ENCODE measurements at regions not wholly inside any gene's neighbourhood (a gene's known extent, or its start where the extent isn't known, plus 50 kb on each side); places are given as distances from the start of the nearest gene placed in this dataset.

- no peak for DNase-seq (ENCODE audit: low read depth)
Measured at GRCh38 chr12:39240587-39240986, 202.3 kb downstream of the KIF21A start.

- no peak for DNase-seq (ENCODE audit: low read depth)
Measured at GRCh38 chr12:39239490-39240486, 203.1 kb downstream of the KIF21A start.

DNA sequence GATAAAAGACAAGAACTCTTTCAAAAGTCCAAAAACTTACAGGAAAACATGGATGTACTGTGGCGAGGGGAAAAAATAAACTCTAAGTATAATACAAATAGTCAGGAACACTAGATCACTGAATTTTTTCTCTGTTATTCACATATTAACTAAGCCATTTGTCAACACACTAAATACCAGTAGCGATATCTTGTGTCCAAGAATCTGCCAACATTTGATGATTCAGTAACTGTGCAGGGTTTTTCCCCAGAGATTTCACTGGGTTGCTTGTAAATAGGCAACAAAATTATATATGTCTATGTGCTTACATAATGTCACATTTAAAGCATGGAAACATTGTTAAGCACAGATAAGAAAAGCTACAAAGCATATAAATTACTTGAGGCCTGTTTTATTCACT lies 205.9 kb downstream of the KIF21A start:
- DNase-seq (ENCODE audit: low read depth), result no peak

DNA sequence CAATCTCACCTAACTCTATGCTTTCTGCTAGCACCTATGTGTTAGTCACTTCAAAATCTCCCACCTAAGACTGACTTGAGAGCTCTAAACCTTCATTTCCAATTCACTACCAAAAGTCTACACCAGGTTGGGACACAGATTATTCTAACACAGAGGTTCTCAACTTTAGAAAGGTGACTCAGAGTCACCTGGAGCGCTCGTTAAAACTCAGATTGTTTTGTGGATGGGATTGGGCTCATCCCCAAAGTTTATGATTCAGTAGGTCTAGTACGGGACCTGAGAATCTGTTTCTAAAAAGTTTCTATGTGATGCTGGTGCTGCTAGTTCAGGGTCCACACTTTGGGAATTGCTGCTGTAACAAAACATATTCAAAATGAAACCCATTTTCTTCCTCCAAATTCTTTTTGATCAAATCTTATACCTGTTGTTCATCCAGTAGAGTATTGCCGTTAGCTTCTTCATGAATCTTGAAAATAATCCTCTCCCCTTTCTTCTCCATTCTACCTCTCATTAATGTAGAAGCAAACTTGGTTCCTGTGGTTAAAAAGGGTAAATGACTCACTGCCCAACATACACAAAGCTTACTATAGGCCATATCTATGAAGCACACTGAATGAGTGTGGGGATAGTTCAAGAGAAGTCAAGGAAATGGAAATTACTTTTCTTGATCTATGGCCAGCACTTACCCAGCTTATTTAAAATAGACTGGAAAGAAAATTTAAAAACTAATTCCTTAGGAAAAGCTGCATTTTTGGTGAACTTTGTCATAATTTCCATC lies 206.7 kb downstream of the KIF21A start:
- peak; percentile 3 for DNase-seq (ENCODE audit: low read depth)

GRCh38 chr12:39230086-39230485 lies 212.8 kb downstream of the KIF21A start:
- DNase-seq (ENCODE audit: low read depth), result no peak

DNA sequence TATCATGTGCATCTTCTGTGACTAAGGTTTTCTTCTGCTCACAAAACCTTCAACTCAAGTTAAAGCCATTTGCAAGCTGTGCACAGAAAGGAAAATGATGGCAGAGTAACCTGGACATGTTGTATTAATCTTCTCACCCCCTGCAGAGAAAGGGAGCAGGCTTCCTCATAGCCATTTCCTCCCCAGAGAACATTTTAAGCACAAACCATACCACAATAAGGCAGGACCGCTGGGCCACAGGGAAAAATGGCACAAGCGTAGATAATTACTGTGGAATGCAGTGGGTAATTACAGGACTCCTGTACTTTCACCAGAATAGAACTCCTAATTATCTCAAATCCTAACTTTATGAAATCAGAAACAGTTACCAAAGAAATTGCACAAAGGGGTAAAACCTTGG lies 215.7 kb downstream of the KIF21A start:
- DNase-seq (ENCODE audit: low read depth), result no peak

- DNase-seq (ENCODE audit: low read depth), result no peak
Measured at GRCh38 chr12:39224971-39225370, 217.9 kb downstream of the KIF21A start.

GRCh38 chr12:39205969-39206368 lies 237.0 kb downstream of the KIF21A start:
- no peak for DNase-seq (ENCODE audit: low read depth)

DNA sequence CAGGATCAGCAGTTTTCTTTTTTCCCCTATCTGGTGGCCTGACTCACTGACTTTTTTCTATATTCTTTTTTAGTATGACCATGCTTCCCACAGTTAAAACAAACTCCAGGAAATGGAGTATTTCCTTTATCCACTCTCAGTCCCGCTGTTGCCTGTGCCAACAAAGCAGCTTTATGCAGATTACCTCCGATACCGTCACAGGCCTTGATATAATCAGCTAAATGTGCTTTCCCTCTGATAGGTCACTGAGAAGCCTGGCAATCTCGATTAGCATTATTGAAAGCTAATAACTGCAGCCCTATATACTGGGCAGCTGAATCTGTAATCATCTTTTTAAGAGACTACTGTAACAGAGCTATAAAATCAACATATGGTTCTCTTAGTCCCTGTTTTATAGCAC lies 243.6 kb downstream of the KIF21A start:
- no peak for DNase-seq (ENCODE audit: low read depth)

DNA sequence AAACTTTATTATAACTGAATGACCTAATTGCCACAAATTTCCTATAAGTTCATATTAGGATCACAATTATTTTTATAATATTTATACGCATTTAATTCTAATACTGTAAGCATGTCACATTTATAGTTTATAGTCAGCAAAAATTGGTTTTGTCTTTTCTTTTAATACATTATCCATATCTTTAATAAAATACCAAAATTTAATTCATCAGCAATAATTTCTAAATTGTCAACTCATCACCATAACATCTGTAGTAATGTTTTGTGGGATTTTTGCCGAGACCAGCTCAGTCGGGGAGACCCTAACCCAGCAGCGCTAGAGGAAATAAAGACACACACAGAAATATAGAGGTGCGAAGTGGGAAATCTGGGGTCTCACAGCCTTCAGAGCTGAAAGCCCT lies 254.2 kb downstream of the KIF21A start:
- no peak for DNase-seq (ENCODE audit: low read depth)

- no peak for DNase-seq (ENCODE audit: low read depth)
Measured at GRCh38 chr12:39186744-39187143, 256.2 kb downstream of the KIF21A start.

DNA sequence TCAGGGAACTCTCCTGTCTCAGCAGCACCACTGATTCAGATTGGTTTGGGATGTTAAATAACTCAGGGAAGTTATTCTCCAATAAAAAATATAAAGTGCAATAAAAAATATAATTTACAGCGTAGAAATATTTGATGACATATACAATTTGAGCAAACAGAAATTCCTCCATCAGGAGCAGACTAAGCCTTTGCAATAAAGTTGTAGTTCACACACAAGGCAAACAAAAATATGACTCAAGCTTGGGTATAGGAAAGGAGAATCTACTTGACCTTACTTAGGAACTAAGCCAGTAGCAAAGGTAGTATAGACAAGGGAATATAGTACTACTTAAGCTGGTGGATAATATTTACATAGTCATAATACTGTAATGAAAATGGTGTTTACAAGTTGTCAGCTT lies 264.1 kb downstream of the KIF21A start:
- DNase-seq (ENCODE audit: low read depth), result no peak

- no peak for DNase-seq (ENCODE audit: low read depth)
Measured at GRCh38 chr12:39176356-39176755, 266.6 kb downstream of the KIF21A start.

GRCh38 chr12:39173726-39174125 lies 268.3 kb upstream of the CPNE8 start:
- no peak for DNase-seq (ENCODE audit: low read depth)

DNA sequence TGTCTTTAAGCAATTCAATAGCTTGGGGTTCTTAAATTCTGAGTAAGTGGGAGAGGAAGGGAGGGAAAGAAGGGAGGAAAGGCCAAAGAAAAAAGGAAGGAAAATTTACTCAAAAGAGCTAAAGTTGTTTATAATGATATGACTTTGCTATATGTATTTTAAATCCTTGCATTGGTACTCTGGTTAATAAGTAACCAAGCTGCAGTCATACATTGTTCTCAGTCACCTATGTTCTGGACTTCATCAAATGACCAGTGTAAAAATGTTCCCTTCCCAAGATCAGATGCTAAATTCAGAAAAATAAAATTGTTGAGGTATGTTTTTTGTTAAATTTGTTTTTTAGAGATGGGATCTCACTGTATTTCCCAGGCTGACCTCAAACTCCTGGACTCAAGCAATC lies 259.9 kb upstream of the CPNE8 start:
- no peak for DNase-seq (ENCODE audit: low read depth)

GRCh38 chr12:39161465-39162085 lies 256.2 kb upstream of the CPNE8 start:
- DNase-seq (ENCODE audit: low read depth), result no peak

DNA sequence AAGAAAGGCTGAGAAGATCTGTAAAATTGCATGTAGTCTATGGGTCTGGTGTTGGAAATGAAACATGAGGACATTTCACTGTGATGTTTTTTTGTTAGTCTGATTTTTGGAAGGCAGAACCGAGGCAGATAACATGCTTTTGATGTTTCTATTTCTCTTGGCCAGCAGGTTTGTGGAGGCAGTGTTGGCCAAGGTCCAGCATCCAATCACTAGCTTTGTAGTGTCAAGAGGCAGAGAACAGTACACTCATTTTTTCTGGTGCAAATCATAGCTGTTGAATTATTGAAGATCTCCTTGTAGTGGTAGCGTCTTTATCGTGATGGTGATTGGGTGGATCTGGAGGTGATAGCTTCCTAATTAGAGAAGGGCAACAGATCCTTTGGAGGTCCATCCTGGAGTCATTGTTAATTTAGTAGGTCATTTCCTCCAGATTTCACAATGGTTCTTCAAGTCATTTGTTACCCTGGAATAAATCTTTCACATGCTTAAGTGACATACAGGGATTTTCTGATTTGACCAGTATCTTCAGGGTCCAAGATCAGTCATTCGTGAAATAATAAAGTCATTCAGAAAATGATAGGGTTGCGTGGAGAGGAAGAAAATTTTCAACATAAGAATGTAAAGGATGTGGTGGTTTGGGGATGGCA lies 252.4 kb upstream of the CPNE8 start:
- DNase-seq (ENCODE audit: low read depth), result no peak

- DNase-seq (ENCODE audit: low read depth), result no peak
Measured at GRCh38 chr12:39145175-39145999, 240.0 kb upstream of the CPNE8 start.

DNA sequence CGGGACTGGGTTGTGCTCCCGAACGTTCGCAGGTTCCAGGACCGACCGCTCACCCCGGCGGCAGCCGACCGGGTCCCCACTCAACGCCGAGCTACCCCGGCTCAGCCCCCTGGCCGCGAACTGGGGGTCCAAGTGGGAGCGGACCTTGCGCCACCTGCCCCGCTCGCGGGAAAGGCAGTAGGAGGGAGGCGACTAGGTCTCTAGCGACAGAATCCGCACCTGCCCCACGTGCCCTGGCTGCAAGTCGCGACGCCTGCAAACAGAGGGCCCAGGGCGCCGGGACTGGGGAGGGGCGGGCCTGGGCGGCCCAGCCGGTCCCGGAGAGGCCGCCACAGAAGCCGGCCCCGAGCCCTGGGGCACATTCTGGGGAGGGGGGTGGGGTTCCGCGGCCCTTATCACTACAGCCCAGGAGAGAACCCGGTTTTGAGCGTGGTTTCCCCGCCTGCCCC lies 239.2 kb upstream of the CPNE8 start:
- DNase-seq (ENCODE audit: low read depth), result no peak

DNA sequence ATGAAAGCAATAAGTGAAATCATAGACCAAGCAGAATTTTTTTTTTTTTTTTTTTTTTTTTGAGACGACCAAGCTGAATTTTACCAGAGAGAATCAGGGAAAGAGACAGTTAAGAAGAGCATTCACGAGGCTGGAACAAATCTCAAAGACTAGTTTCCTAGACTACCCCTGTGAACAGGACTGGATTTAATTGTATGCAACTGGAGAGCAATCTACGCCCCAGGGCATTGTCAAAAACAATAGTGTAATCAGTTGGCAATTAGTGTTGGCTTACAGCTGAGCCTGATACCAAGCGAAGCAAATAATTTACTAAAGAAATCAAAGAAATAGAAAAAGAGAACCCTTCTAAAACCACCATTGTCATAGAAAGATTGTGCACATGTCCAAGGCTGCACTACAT lies 232.9 kb upstream of the CPNE8 start:
- DNase-seq (ENCODE audit: low read depth), result no peak

DNA sequence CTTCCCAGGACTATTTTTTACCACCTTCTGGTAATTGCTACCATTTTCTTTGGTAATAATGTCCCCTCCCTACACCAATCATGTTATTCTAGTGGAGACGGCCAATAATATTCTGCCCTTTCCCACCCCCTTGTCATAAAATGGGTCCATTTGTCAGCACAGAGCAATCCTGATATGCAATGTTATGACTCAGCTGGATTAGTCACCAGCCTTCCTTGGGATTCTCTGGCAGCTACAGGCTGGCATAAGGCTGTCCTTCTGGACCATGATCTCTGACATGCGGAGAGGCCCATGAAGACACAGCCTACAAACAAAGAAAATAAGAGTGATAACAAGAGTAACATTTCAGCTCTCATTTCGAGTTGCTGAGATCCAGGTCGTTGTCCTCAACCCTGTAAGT lies 222.0 kb upstream of the CPNE8 start:
- DNase-seq (ENCODE audit: low read depth), result peak; percentile 21

Measured in ELR (cell line).